Smooth muscle cell (in vitro differentiated cells): ENCODE measurements at regions not wholly inside any gene's neighbourhood (a gene's known extent, or its start where the extent isn't known, plus 50 kb on each side); places are given as distances from the start of the nearest gene placed in this dataset.

Experiments
- DNase-seq: peaks from one replicate; lab custom pipeline; 2025; ENCODE audit not compliant: unreplicated experiment; lab: John Stamatoyannopoulos, UW
- H2AFZ ChIP-seq: fragments of 200-600 bp; sonication (generic); 2 replicates; pipeline ENCODE4 v1.6.0; 2016; ENCODE audit warnings: antibody characterized with exemption, low read depth, mild to moderate bottlenecking
- H3F3A ChIP-seq: fragments of 200-600 bp; sonication (generic); 2 replicates; pipeline ENCODE4 v1.6.0; 2017; ENCODE audit warnings: antibody characterized with exemption, low read depth
- H3K27ac ChIP-seq: fragments of 200-600 bp; sonication (generic); 2 replicates; pipeline ENCODE4 v1.5.1; 2016; ENCODE audit warnings: low read depth, mild to moderate bottlenecking
- H3K27me3 ChIP-seq: fragments of 200-600 bp; sonication (generic); 2 replicates; pipeline ENCODE4 v1.6.1; 2016; ENCODE audit warnings: low read depth, mild to moderate bottlenecking
- H3K36me3 ChIP-seq: fragments of 200-600 bp; sonication (generic); 2 replicates; pipeline ENCODE4 v1.5.1; 2016; ENCODE audit warnings: low read depth
- H3K4me1 ChIP-seq: fragments of 200-600 bp; sonication (generic); 2 replicates; pipeline ENCODE4 v1.5.1; 2016; ENCODE audit warnings: low read depth
- H3K4me2 ChIP-seq: fragments of 200-600 bp; sonication (generic); 2 replicates; pipeline ENCODE4 v1.6.0; 2016; ENCODE audit warnings: mild to moderate bottlenecking
- H3K4me3 ChIP-seq: fragments of 200-600 bp; sonication (generic); 2 replicates; pipeline ENCODE4 v1.5.1; 2016; ENCODE audit warnings: mild to moderate bottlenecking
- H3K79me2 ChIP-seq: fragments of 200-600 bp; sonication (generic); 2 replicates; pipeline ENCODE4 v1.6.0; 2016; ENCODE audit warnings: low read depth, mild to moderate bottlenecking
- H3K9ac ChIP-seq: fragments of 200-600 bp; sonication (generic); 2 replicates; pipeline ENCODE4 v1.6.0; 2016; ENCODE audit warnings: low read depth
- H3K9me3 ChIP-seq: fragments of 200-600 bp; sonication (generic); replicated peaks from 2 replicates; pipeline ENCODE4 v1.5.1; 2016; ENCODE audit warnings: low read depth
- H4K20me1 ChIP-seq: fragments of 200-600 bp; sonication (generic); 2 replicates; pipeline ENCODE4 v1.6.0; 2016; ENCODE audit warnings: low read depth
- WGBS: methylation state at CpG from one replicate; pipeline ENCODE4 v1.1.7; 2016; ENCODE audit warnings: low lambda C conversion rate; 5-methylcytosine and 5-hydroxymethylcytosine counted together
- TF ChIP-seq, protein P1 (sequence below): fragments of 200-600 bp; sonication (generic); IDR thresholded peaks from 2 replicates; pipeline ENCODE4 v1.5.1; 2017; ENCODE audit warnings: borderline replicate concordance, mild to moderate bottlenecking, antibody characterized with exemption; ENCODE audit not compliant: insufficient read depth, poor library complexity, severe bottlenecking

DNA sequence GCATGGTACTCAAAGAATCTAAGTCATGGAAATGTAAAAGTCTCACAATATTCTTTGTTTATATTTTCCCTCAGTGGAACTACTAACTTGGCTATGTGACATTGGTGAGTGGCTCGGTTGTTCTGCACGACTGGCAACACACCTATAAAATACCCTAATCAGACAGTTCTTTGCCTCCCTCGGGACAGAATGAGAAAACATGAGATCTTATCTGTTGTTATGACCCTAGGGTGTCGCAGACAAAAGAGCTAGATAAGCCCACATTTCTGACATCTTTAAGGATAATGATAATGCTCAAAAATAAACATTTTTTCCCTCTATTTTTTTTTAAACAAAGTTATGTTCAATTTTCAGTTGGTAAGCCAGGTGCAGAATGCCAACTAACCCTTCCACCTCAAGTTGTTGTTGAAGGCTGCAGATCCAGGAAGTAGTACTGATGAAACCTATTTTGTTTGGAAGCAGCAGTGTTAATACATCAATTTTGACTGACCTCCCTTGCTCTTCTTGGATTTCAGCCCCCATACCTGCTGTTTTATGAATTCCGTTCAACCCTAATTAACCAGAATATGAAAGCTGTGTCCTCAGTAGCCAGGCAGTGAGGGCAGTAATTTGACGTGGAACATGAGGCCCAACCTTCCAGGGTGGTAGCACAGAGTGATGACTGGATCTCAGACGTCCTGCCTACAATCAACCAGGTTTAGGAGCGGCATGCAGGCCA, 108.7 kb upstream of the DUSP10 start:
- Histone ChIP-seq H3K4me2 (no peak overlapping the region), H3K9ac (no peak overlapping the region), H4K20me1 (no peaks in the 10 kb centered on the region), H3K36me3 (no peaks in the 10 kb centered on the region), H2AFZ (no peak overlapping the region), H3F3A (no peaks in the 10 kb centered on the region), H3K9me3 (no peaks in the 10 kb centered on the region), H3K4me3 (no peak overlapping the region), H3K79me2 (no peaks in the 10 kb centered on the region), H3K27me3 (no peaks in the 10 kb centered on the region), H3K4me1 (peaks cover under 1% of the 10 kb centered on the region), H3K27ac (no peak overlapping the region)
- WGBS = 72% methylated on average over 8 of the region's 8 CpGs
- DNase-seq = no peak
- TF ChIP-seq, protein P1, sequence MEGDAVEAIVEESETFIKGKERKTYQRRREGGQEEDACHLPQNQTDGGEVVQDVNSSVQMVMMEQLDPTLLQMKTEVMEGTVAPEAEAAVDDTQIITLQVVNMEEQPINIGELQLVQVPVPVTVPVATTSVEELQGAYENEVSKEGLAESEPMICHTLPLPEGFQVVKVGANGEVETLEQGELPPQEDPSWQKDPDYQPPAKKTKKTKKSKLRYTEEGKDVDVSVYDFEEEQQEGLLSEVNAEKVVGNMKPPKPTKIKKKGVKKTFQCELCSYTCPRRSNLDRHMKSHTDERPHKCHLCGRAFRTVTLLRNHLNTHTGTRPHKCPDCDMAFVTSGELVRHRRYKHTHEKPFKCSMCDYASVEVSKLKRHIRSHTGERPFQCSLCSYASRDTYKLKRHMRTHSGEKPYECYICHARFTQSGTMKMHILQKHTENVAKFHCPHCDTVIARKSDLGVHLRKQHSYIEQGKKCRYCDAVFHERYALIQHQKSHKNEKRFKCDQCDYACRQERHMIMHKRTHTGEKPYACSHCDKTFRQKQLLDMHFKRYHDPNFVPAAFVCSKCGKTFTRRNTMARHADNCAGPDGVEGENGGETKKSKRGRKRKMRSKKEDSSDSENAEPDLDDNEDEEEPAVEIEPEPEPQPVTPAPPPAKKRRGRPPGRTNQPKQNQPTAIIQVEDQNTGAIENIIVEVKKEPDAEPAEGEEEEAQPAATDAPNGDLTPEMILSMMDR = no peak

DNA sequence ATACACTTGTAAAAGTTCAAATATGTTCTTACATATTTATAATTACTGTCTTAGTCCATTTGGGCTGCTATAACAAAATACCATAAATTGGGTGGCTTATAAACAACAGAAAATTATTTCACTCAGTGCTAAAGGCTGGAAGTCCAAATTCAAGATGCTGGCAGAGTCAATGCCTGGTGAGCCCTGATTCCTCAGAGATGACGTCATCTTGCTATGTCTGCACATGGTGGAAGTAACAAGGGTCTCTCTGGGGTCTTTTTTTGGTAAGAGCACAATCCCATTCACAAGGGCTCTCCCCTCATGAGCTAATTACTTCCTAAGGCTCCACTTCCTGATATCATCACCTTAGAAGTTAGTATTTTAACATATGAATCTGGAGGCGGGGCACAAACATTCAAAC, 108.0 kb upstream of the DUSP10 start:
- Histone ChIP-seq H4K20me1 (no peaks in the 10 kb centered on the region), H3K79me2 (no peaks in the 10 kb centered on the region), H3K36me3 (no peaks in the 10 kb centered on the region), H3K27me3 (no peaks in the 10 kb centered on the region), H3K27ac (peak overlapping the region; percentile 37), H3K4me3 (no peak overlapping the region), H3K4me2 (no peak overlapping the region), H3K4me1 (peaks cover 4% of the 10 kb centered on the region), H3K9ac (no peak overlapping the region), H3F3A (no peaks in the 10 kb centered on the region), H3K9me3 (no peaks in the 10 kb centered on the region), H2AFZ (no peak overlapping the region)
- WGBS = 86% methylated on average over 2 of the region's 2 CpGs
- no peak for DNase-seq
- TF ChIP-seq, protein P1 = no peak

DNA sequence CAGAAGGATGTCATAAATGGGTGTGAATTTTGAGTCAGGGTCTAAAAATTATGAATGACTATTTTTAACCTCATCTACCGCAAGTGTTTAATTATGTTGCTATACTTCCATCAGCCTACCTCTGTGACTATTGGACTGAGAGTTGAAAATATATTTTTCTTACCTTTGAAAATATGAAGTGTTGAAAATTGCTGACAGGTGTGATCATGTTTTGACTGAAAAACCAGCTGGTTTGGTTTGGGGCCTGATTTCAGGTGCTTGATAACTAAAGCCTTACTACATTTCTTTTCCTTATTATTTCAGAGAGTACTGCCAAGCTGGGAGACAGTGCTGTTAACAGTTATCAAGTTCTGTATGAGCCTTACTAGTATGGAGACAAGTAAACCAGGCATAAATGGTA, 107.2 kb upstream of the DUSP10 start:
- Histone ChIP-seq H3K27me3 (no peaks in the 10 kb centered on the region), H3K4me2 (no peak overlapping the region), H3K36me3 (no peaks in the 10 kb centered on the region), H3K79me2 (no peaks in the 10 kb centered on the region), H3K4me1 (peaks cover 4% of the 10 kb centered on the region), H3K9ac (no peak overlapping the region), H3K4me3 (no peak overlapping the region), H3K27ac (peak overlapping the region; percentile 37), H4K20me1 (no peaks in the 10 kb centered on the region), H3F3A (no peaks in the 10 kb centered on the region), H3K9me3 (no peaks in the 10 kb centered on the region), H2AFZ (no peak overlapping the region)
- WGBS = 83% methylated on average over 1 of the region's 1 CpG
- no peak for DNase-seq
- TF ChIP-seq, protein P1 = no peak

DNA sequence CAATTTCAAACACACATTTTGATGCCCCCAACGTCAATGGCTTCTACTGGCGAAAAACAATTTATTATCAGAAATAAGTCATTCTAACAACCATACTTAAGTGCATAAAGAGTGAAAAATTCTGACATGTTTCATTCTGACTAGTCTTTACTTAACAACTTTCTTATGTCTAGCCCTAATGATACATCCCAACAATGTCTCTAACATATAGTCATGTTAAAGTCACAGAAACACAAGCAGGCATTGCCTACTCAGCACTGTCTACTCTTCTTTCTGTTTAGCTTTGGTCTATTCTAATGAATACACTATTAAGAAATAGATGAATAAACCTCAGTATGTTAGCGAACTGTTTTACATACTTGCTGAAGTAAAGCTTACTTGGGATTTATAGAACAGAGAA, 105.8 kb upstream of the DUSP10 start:
- peaks cover 4% of the 10 kb centered on the region for H3K4me1 ChIP-seq
- no peaks in the 10 kb centered on the region for H3F3A ChIP-seq
- H3K27ac ChIP-seq = no peak overlapping the region
- H3K9ac ChIP-seq = no peak overlapping the region
- TF ChIP-seq, protein P1 = no peak
- no peak overlapping the region for H3K4me2 ChIP-seq
- no peaks in the 10 kb centered on the region for H3K79me2 ChIP-seq
- no peak overlapping the region for H2AFZ ChIP-seq
- WGBS = 95% methylated on average over 3 of the region's 3 CpGs
- no peak for DNase-seq
- no peaks in the 10 kb centered on the region for H3K27me3 ChIP-seq
- no peaks in the 10 kb centered on the region for H3K9me3 ChIP-seq
- H4K20me1 ChIP-seq = no peaks in the 10 kb centered on the region
- no peaks in the 10 kb centered on the region for H3K36me3 ChIP-seq
- no peak overlapping the region for H3K4me3 ChIP-seq
